Superior temporal gyrus (tissue), 1 donor: ENCODE measurements at regions not wholly inside any gene's neighbourhood (a gene's known extent, or its start where the extent isn't known, plus 50 kb on each side); places are given as distances from the start of the nearest gene placed in this dataset.
"Not testable (repeated sequence)": the region's sequence is repeated elsewhere in the genome, so short reads cannot be mapped to it uniquely, and the experiment has no call there.

ENCODE experiments used
- DNase-seq: peaks from one replicate; pipeline ENCODE4 v3.0.0-alpha.2; 2016; ENCODE audit errors: extremely low spot score

DNA sequence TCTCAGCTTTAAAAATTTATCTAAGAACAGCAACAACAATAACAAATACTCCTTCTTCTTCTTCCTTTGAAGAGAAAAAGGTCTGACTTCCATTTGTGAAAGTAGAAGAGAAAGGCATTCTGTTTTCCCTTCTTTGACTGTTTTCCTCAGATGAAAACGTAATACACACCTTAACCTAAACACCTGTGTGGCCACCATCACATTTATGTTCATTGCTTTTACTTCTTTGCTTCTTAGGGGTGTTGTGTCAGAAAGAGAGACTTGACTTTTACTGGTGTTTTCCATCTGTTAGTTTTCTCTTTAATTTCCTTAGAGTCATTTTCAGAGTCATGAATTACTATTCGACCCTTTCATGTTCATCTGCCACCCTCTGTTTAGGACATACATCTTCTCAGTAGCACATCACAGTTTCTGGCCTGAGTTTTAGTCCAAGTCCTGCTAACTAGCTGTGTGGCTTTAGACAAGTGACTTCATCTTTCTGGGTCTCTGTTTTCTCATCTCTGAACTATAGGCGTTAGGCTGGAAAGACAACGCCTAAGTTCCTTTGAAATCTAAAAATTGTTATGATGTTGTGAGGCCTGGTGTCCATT, 283.8 kb downstream of the GATA3 start:
- DNase-seq: no peak

DNA sequence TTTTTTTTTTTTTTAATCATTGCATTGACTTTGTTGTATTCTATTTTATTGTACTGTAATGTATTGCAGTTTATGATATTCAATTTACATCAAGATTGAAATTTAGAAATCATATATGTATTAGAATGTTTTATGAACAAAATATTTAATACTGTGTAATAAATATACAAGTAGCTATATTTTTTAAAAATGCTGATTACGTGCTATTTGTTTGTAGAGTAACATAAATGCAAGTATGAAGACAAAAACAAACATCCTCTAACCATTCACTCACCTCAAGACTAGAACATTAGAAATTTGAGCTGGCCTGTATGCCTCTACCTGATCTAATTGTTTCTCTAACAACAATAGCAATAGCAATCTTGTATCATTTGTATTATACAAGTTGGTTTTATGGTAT, 290.3 kb downstream of the GATA3 start:
- no peak for DNase-seq

DNA sequence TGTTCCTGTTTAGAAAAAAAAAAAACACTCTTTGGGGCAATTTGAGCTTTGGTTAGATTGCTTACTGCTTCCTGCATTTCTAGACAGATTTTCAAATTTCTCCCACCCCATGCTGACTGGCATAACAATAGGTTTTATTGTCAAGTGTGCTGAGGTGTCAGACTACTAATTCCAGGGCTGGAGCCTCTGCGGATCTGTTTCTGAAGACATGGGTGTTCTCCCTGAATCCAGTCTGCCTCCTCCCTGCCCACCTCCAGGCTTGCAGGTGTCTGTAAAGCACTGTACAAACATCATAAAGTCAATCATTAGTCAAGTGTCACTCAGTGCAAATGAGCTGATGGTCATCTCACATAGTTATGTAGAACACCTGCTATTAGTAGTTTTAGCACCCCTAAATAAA, 292.4 kb downstream of the GATA3 start:
- no peak for DNase-seq

DNA sequence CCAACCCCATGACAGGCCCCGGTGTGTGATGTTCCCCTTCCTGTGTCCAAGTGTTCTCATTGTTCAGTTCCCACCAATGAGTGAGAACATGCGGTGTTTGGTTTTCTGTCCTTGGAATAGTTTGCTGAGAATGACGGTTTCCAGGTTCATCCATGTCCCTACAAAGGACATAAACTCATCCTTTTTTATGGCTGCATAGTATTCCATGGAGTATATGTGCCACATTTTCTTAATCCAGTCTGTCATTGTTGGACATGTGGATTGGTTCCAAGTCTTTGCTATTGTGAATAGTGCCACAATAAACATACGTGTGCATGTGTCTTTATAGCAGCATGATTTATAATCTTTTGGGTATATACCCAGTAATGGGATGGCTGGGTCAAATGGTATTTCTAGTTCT, 293.1 kb downstream of the GATA3 start:
- not testable (repeated sequence) for DNase-seq

GRCh38 chr10:8349610-8350249, 295.2 kb downstream of the GATA3 start:
- DNase-seq: no peak

DNA sequence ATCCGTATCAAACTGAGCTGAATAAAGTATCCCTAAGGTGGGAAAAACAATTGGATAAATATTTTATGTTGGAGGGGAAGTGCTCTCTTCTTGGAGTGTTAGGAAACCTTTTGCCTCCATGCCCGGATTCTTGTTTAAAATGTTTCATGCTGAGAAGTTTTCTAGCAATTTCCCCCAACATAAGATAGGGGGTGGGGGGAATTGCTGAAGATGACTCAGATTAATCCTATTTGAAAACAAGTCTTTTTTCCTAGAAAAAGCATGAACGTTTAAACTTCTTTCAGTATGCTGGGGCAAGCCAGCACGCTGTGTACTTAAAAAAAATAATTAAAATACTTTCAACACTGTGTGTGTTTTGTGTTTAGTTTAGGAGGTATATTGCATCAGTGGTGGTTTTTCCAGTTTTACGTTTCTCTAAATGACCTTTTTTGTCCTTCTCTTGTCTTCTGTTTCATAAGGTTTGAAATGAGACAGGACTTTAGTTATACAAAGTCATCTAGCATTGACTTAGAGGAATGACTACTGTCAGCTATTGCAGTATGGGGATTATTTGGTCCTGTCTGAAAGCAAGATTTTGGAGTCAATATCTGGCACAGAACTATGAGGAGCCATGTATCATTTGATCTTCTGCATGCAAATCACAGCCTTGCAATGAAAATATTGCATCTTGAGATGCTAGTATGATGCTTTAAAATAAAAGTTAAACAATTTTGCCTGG, 295.9 kb downstream of the GATA3 start:
- no peak for DNase-seq

DNA sequence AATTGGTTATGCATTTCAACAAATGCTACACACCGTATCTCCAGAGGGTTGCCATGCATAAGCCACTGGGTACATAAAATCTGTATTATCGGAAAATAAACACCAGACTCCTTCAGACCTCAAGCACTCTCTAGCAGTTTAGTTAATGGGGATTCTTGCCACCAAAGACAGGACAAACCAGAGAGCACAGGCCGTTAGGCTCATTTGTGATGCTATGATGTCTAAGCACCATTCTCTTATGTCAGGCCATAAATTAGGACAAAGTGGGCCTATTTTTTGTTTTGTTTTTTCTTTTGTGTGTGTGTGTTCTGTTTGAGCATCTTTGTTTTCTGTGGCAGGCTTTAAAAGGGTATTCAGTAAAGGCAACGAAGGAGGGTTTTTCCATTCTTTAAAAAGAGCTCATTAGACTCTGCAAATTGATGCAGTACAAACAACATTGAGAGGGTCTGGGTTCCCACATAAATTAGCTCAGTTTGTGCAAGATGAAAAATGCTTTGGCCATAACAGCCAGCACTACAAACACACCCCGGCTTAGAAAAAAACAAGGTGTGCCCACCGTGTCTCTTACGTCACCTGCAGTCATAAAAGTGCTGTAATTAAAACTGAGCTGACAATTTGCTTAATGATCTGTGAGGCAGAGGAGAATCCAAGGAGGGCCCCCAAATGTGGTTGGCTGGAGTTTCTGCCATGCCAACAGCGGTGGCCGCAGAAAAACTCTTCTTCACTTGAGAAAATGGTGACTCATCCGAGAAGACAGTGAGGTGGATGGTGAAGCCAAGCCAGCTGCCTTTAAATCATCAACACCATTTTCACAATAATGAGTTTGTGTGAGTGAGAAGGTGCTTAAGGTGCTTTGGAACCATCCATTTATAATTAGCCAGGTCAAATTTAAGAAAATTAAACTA, 297.9 kb downstream of the GATA3 start:
- no peak for DNase-seq

DNA sequence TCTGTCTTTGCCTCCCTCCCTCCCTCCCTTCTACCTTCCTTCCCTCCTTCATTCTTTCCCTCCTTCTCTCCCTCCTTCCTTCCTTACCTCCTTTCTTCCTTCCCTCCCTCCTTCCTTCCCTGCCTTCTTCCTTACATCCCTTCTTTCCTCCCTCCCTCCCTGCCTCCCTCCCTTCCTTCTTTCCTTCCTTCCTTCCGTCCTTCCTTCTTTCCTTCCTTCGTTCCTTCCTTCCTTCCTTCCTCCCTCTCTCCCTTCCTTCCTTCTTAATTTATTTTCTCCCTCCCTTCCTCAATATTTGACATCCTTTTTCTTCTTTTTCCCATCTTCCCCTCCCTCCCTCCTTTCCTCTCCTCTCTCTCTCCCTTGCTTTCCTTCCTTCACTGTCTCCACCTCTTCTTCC, 301.8 kb downstream of the GATA3 start:
- DNase-seq: no peak

DNA sequence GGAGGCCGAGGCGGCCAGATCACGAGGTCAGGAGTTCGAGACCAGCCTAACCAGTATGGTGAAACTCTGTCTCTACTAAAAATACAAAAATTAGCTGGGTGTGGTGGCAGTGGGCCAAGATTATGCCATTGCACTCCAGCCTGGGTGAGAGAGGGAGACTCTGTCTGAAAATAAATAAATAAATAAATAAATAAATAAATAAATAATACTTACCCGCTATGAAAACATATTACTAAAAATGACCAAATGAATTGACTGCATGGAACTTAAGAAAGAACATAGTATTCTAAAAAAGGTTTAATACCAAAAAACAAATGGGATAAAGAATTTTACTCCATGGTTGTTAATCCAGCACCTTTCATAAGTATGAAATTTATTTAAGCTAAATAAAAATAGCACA, 305.0 kb downstream of the GATA3 start:
- DNase-seq: no peak

DNA sequence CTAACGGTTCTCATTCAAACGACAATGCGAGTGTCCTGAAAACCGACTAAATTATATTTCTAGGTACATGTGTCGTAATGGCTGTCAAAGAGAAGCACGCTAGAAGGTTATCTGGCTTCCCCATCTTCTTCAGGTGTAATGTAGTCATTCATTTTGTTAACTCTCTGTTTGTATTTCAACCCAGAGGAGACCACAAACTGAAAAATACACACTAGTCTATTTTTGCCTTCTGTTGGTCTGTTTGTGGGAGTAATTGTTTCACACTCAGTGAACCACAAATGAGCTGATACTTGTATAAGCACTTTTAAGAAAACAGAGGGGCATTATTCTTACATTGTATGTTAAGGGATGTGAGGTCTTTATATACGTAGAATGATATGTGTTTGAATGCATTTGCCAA, 305.9 kb downstream of the GATA3 start:
- no peak for DNase-seq

DNA sequence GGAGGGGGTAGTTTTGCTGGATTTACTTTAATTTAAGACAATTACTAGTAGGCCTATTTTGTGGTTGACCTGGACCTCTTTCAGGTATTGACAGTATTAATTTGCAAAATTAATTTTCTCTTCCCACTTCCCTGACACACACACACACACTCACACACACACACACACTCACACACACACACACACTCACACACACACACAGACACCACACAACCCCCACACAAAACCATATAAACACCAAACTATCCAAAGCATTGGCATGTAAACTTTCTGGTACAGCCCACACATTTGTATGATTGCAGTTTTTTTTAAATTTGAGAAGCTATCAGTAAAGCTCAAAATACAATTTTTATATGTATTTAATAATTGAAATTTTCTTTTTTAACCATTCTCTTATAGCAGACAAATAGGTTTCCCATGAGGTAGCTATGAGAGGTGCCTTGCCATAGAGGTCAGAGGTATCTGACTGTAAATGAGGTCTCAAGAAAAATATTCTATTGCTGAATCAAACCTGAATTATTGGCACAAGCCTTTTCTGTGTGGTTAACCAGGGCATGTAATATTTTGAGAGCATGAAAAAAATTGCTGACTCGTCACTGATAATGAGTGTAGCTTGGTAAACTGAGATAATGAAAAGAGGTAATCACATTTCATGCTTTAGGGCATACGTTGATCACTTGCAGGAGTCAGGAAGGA, 306.5 kb downstream of the GATA3 start:
- no peak for DNase-seq

DNA sequence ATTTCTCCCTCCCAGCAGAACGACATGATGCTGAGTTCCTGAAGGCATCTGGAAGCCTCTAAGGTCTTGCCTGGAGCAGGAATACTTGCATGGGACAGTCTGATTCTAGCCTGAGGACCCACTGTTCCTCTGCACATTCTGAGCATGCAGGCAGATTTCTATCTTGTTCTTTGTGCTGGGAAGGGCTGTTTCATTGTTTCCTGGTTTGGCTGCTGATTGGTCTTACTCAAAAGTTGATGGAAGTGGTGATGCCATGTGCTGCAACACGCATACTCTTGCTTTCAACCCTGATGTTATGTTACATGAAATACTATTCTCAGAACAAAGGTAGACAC, 307.0 kb downstream of the GATA3 start:
- DNase-seq: no peak

- DNase-seq: no peak
Measured at GRCh38 chr10:8365935-8366911, 311.7 kb downstream of the GATA3 start.

GRCh38 chr10:8367672-8368411, 313.4 kb downstream of the GATA3 start:
- DNase-seq: not testable (repeated sequence)

- DNase-seq: no peak
Measured at GRCh38 chr10:8369666-8370065, 315.2 kb downstream of the GATA3 start.

- no peak for DNase-seq
Measured at GRCh38 chr10:8374334-8374733, 319.8 kb downstream of the GATA3 start.

DNA sequence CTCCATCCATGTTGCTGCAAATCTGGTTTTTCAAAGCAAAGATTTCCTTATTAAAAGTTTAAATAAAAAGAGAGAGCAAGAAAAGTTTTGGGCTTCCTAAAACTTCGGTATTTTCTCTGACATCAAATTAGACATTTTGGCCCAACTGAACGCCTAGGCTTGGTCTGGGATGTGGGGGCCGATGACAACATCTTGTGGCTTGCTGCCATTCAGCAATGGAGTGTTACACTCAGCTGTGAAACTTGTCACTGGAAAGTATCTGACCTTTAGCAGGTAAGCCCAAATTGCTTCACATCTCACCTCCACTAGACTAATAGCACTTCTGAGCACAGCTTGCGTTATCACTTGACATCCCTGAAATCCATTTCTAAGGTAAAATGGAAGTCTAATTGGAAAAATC, 320.6 kb downstream of the GATA3 start:
- DNase-seq: no peak

DNA sequence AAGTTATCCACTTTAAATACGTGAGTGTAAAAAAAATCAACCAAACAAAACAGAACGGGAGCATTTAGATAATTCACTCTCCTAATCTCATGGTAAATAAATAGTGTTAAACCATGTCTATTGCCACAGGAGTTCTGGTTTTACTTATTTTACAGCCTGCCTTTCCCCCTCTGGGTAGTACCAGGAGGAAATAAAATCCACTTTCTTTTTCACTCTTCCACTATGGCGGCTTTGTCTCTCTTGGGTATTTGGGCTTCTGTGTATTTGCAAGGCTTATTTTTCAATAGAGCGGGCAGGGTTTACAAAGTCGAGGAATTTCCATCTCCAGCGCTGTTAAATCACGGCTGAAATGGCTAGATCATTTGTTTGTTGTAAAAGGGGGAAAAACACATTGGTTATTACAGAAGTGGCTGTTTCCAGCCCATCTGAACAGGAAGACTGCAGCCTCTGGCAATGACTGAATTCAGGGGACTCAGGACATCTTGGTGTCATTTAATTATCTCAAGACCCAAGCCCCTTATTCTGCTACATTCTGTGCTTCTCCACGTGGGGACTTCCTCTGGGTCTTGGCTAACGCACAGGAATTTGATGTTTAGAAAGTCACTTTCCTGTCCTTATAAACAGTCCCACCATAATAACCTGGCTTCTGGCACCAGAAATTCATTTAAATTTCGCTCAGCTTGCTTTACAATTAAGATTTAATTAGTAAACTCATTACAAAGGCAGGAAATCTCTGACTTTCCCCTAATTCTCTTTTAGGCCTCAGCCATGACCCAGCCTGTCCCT, 323.9 kb downstream of the GATA3 start:
- DNase-seq: no peak
